ENCODE measurements at regions not wholly inside any gene's neighbourhood (a gene's known extent, or its start where the extent isn't known, plus 50 kb on each side); places are given as distances from the start of the nearest gene placed in this dataset.

- H3K4me3 Mint-ChIP-seq, result no peak overlapping the region
- ATAC-seq (ENCODE audit: poor library complexity), result no peak
- H3K9me3 Mint-ChIP-seq, result no peaks in the 10 kb centered on the region
- intact Hi-C loops (cut with DNase I, micrococcal nuclease), result no loop called here
- Histone ChIP-seq H3K27me3 (ENCODE audit: control insufficient read depth in 1 of 2, insufficient read depth in 2 of 2, low read length in 2 of 2) (no peaks in the 10 kb centered on the region), H3K4me1 (ENCODE audit: insufficient read depth, low read length) (no peaks in the 10 kb centered on the region), H3K9me3 (ENCODE audit: control insufficient read depth in 1 of 2, insufficient read depth in 1 of 2, low read length in 2 of 2) (no peaks in the 10 kb centered on the region), H3K27ac (ENCODE audit: low read depth in 1 of 2, low read length in 2 of 2) (no peak overlapping the region), H3K36me3 (ENCODE audit: insufficient read depth, low read length) (no peaks in the 10 kb centered on the region), H3K4me3 (ENCODE audit: low read length) (no peak overlapping the region)
- no peaks in the 10 kb centered on the region for H3K36me3 Mint-ChIP-seq (ENCODE audit: low read depth)
- TF ChIP-seq CTCF (IDR thresholded peaks at IDR 0.05), result no peak
- H3K27ac Mint-ChIP-seq, result no peak overlapping the region
- ChIA-PET POLR2A (no interaction called here), CTCF (no interaction called here)
- H3K27me3 Mint-ChIP-seq, result peaks cover 15% of the 10 kb centered on the region
- H3K4me1 Mint-ChIP-seq (ENCODE audit: low read depth), result no peaks in the 10 kb centered on the region
- DNase-seq, result no peak
These were observed 140.0 kb upstream of the UBE2E1 start for GRCh38 chr3:23665741-23666140.

GRCh38 chr3:23666818-23667217, 138.9 kb upstream of the UBE2E1 start:
- CTCF ChIA-PET, result interaction anchor here (0.7 kb wide), 1 partner anchor 225 kb away, joined by 3 read pairs; no protein-coding TSS in a partner anchor
- Mint-ChIP-seq H3K9me3 (no peaks in the 10 kb centered on the region), H3K4me1 (ENCODE audit: low read depth) (no peaks in the 10 kb centered on the region), H3K27ac (no peak overlapping the region), H3K27me3 (peaks cover 20% of the 10 kb centered on the region), H3K4me3 (no peak overlapping the region), H3K36me3 (ENCODE audit: low read depth) (no peaks in the 10 kb centered on the region)
- intact Hi-C loops (cut with DNase I, micrococcal nuclease), result no loop called here
- ATAC-seq (ENCODE audit: poor library complexity), result no peak
- no peak overlapping the region for H3K4me3 ChIP-seq (ENCODE audit: low read length)
- H3K27me3 ChIP-seq (ENCODE audit: control insufficient read depth in 1 of 2, insufficient read depth in 2 of 2, low read length in 2 of 2), result peaks cover 0 to 6% of the 10 kb centered on the region in 2 experiments
- POLR2A ChIA-PET, result no interaction called here
- no peak for TF ChIP-seq CTCF (IDR thresholded peaks at IDR 0.05)
- H3K27ac ChIP-seq (ENCODE audit: low read depth in 1 of 2, low read length in 2 of 2), result no peak overlapping the region
- no peaks in the 10 kb centered on the region for H3K36me3 ChIP-seq (ENCODE audit: insufficient read depth, low read length)
- no peak for DNase-seq
- no peaks in the 10 kb centered on the region for H3K4me1 ChIP-seq (ENCODE audit: insufficient read depth, low read length)
- no peaks in the 10 kb centered on the region for H3K9me3 ChIP-seq (ENCODE audit: control insufficient read depth in 1 of 2, insufficient read depth in 1 of 2, low read length in 2 of 2)

GRCh38 chr3:23667536-23668429, 138.0 kb upstream of the UBE2E1 start:
- Mint-ChIP-seq H3K27me3 (peaks cover 23% of the 10 kb centered on the region), H3K4me1 (ENCODE audit: low read depth) (no peaks in the 10 kb centered on the region), H3K9me3 (no peaks in the 10 kb centered on the region), H3K36me3 (ENCODE audit: low read depth) (no peaks in the 10 kb centered on the region), H3K27ac (no peak overlapping the region), H3K4me3 (no peak overlapping the region)
- TF ChIP-seq CTCF (IDR thresholded peaks at IDR 0.05), result no peak
- H3K27me3 ChIP-seq (ENCODE audit: control insufficient read depth in 1 of 2, insufficient read depth in 2 of 2, low read length in 2 of 2), result peaks cover 0 to 6% of the 10 kb centered on the region in 2 experiments
- H3K4me3 ChIP-seq (ENCODE audit: low read length), result no peak overlapping the region
- no peaks in the 10 kb centered on the region for H3K36me3 ChIP-seq (ENCODE audit: insufficient read depth, low read length)
- POLR2A ChIA-PET, result no interaction called here
- intact Hi-C loops (cut with DNase I, micrococcal nuclease), result no loop called here
- CTCF ChIA-PET, result no interaction called here
- no peaks in the 10 kb centered on the region for H3K4me1 ChIP-seq (ENCODE audit: insufficient read depth, low read length)
- no peaks in the 10 kb centered on the region for H3K9me3 ChIP-seq (ENCODE audit: control insufficient read depth in 1 of 2, insufficient read depth in 1 of 2, low read length in 2 of 2)
- DNase-seq, result no peak
- H3K27ac ChIP-seq (ENCODE audit: low read depth in 1 of 2, low read length in 2 of 2), result no peak overlapping the region
- no peak for ATAC-seq (ENCODE audit: poor library complexity)
